Caco-2 (cell line): ENCODE measurements at regions not wholly inside any gene's neighbourhood (a gene's known extent, or its start where the extent isn't known, plus 50 kb on each side); places are given as distances from the start of the nearest gene placed in this dataset.
A peak's percentile ranks its signal among the peaks of the same experiment; 100 is the strongest.

Experiments used
- BruUV-seq: library from RNA; stranded (reverse); fragments of 400-500 nt; replicated peaks from 2 replicates; lab custom pipeline; 2021; lab: Mats Ljungman, UMichigan
- CTCF ChIA-PET: fragments of 300-600 bp; sonication (Branson Sonifier 250); formaldehyde crosslinking; loops from one replicate; lab custom pipeline; 2022; ENCODE audit warnings: antibody characterized with exemption; lab: Charles Lee
- POLR2A ChIA-PET: fragments of 300-600 bp; sonication (Branson Sonifier 250); formaldehyde crosslinking; loops from one replicate; lab custom pipeline; 2022; ENCODE audit warnings: antibody characterized with exemption; lab: Charles Lee
- DNase-seq, 2 experiments: peaks; one replicate each; pipeline versions ENCODE4 v3.0.0 to v3.0.0-alpha.2; 2020 to 2022
- H3K27me3 ChIP-seq: replicated peaks from 2 replicates; pipeline ENCODE4 v1.6.0; 2011; ENCODE audit warnings: low read length; ENCODE audit not compliant: control insufficient read depth, insufficient read depth
- H3K36me3 ChIP-seq: 2 replicates; pipeline ENCODE4 v1.5.1; 2011; ENCODE audit warnings: low read length; ENCODE audit not compliant: control insufficient read depth, insufficient read depth
- H3K4me1 ChIP-seq: fragments of 250-450 bp; sonication (Bioruptor Pico); 2 replicates; pipeline ENCODE4 v1.5.1; 2020; ENCODE audit warnings: mild to moderate bottlenecking
- H3K4me3 ChIP-seq: 2 replicates; pipeline ENCODE4 v1.5.1; 2011; ENCODE audit warnings: low read depth, mild to moderate bottlenecking, control low read depth, low read length
- H3K9me3 ChIP-seq: fragments of 250-450 bp; sonication (Bioruptor Pico); 2 replicates; pipeline ENCODE4 v1.5.1; 2020; ENCODE audit warnings: mild to moderate bottlenecking, moderate library complexity
- H3K27ac Mint-ChIP-seq: one replicate; pipeline ENCODE4 v1.8.0; 2022; ENCODE audit warnings: mixed read lengths; ENCODE audit not compliant: unreplicated experiment
- H3K27me3 Mint-ChIP-seq: one replicate; pipeline ENCODE4 v1.8.0; 2022; ENCODE audit warnings: mixed read lengths; ENCODE audit not compliant: insufficient read depth, unreplicated experiment
- H3K36me3 Mint-ChIP-seq: one replicate; pipeline ENCODE4 v1.8.0; 2022; ENCODE audit warnings: mild to moderate bottlenecking, mixed read lengths; ENCODE audit not compliant: insufficient read depth, unreplicated experiment
- H3K4me1 Mint-ChIP-seq: one replicate; pipeline ENCODE4 v1.8.0; 2022; ENCODE audit warnings: low read depth, mixed read lengths; ENCODE audit not compliant: unreplicated experiment
- H3K4me3 Mint-ChIP-seq: one replicate; pipeline ENCODE4 v1.8.0; 2022; ENCODE audit warnings: mild to moderate bottlenecking, moderate library complexity, mixed read lengths; ENCODE audit not compliant: unreplicated experiment
- H3K9me3 Mint-ChIP-seq: one replicate; pipeline ENCODE4 v1.8.0; 2022; ENCODE audit warnings: mixed read lengths; ENCODE audit not compliant: unreplicated experiment
- intact Hi-C: fragments of 100-400 bp; cut with micrococcal nuclease; formaldehyde crosslinking; loops from one replicate; pipeline ENCODE4 v1.10.0; 2022; ENCODE audit not compliant: unreplicated experiment
- TF ChIP-seq, protein P1 (sequence below), 2 experiments: fragments of 200-600 bp in 1 of 2; IDR thresholded peaks; 1 replicate in 1 of 2; 2 replicates in 1 of 2; pipeline versions ENCODE4 v1.5.1 to v1.8.0; 2011 to 2022; ENCODE audit warnings: antibody characterized with exemption in 1 of 2, control low read depth in 1 of 2, inconsistent platforms in 1 of 2, low read depth in 1 of 2, low read length in 1 of 2, mild to moderate bottlenecking in 1 of 2, moderate library complexity in 1 of 2; ENCODE audit not compliant: insufficient read depth in 1 of 2, severe bottlenecking in 1 of 2, unreplicated experiment in 1 of 2

DNA sequence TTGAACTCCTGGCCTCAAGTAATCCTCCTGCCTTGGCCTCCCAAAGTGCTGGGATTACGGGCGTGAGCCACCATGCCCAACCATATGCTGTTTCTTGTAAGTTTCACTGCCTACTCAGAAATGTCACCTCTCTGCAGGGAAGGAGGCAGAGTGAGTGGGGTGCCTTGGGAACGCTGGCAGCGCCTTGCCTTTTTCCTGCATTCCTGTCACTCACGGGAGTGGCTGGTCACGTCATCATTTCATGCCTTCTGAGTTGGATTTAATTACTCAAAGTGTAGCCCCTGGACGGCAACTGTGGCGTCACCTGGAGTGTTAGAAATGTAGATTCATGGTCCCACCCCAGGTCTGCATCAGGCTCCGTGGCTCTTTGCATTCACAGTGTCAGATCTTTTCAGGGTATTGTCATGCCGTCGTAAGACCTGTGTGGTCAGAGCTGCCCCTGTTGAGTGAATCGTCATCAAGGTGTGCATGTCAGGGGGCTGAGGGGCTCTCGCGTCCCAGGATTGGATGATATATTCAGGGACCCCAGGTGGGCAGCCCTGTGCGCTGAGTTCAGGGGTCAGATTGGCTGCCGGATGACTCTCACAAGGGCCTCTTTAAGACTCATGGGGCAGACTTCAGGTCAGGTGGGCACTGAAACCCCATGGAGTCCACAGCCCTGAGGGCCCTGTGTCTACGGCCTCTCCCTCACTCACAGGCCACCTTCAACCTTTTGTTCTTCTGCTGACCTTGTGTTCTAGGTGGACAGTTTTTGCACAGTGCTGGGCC is 65.9 kb upstream of the KLHL25 start:
- TF ChIP-seq, protein P1, sequence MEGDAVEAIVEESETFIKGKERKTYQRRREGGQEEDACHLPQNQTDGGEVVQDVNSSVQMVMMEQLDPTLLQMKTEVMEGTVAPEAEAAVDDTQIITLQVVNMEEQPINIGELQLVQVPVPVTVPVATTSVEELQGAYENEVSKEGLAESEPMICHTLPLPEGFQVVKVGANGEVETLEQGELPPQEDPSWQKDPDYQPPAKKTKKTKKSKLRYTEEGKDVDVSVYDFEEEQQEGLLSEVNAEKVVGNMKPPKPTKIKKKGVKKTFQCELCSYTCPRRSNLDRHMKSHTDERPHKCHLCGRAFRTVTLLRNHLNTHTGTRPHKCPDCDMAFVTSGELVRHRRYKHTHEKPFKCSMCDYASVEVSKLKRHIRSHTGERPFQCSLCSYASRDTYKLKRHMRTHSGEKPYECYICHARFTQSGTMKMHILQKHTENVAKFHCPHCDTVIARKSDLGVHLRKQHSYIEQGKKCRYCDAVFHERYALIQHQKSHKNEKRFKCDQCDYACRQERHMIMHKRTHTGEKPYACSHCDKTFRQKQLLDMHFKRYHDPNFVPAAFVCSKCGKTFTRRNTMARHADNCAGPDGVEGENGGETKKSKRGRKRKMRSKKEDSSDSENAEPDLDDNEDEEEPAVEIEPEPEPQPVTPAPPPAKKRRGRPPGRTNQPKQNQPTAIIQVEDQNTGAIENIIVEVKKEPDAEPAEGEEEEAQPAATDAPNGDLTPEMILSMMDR (IDR thresholded peaks at IDR 0.05; ENCODE audit: insufficient read depth in 1 of 2, low read depth in 1 of 2, low read length in 1 of 2, severe bottlenecking in 1 of 2, unreplicated experiment in 1 of 2), result no peak
- no peaks in the 10 kb centered on the region for H3K36me3 ChIP-seq
- no peak overlapping the region for H3K4me3 ChIP-seq
- POLR2A ChIA-PET, result no interaction called here
- H3K4me1 ChIP-seq, result no peaks in the 10 kb centered on the region
- no peaks in the 10 kb centered on the region for H3K9me3 ChIP-seq
- Mint-ChIP-seq H3K4me1 (no peaks in the 10 kb centered on the region), H3K9me3 (no peaks in the 10 kb centered on the region), H3K27ac (no peak overlapping the region), H3K27me3 (peaks cover 25% of the 10 kb centered on the region), H3K36me3 (no peaks in the 10 kb centered on the region), H3K4me3 (no peak overlapping the region)
- no peaks in the 10 kb centered on the region; the same call in 1 of the 2 replicates for H3K27me3 ChIP-seq
- BruUV-seq, result no TSS peak
- no peak for DNase-seq
- CTCF ChIA-PET, result no interaction called here
- intact Hi-C loops, result loop anchor here (10.0 kb wide), 1 partner anchor 374 kb away; no protein-coding TSS in a partner anchor

DNA sequence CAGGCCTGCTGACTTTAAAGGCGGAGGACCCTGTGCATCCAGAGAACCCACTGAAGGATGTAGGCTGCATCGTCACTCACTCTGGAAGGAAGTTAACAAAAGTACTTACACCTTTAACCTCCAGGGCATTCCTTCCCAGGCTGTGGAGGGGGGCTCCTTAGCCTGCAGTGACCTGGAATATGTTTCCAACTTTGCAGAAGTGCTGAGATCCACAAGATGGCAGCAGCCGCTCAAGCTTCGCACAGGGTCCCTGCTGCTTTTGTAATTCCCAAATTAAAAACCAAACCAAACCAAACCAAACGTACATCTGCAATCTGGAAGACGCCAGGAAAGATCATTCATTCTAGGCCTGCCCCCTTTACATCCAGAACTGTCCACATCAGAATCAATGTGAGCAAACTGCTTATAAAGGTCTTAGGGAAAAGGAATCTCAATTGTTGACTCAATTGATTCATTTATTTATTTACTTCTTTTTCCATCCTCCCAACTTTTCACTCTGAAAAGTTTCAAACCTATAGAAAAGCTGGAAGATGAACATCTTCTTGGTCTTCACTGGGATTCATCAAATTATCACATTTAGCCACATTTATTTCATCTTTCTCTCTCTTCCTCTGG is 70.5 kb upstream of the KLHL25 start:
- CTCF ChIA-PET, result interaction anchor here (0.6 to 0.9 kb wide), 2 partner anchors 62 to 346 kb away, joined by 3 read pairs; no protein-coding TSS in a partner anchor

DNA sequence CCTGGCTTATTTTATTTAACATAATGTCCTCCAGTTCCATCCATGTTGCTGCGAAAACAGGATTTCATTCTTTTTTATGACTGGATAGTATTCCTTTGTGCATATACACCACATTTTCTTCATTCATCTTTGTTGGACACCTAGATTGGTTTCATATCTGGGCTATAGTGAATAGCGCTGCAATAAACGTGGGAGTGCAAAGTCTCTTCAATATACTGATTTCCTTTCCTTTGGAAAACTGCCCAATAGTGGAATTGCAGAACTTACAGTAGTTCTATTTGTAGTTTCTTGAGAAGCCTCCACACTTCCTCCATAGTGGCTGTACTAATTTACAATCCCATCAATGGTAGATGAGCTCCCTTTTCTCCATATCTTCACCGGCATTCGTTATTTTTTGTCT is 72.5 kb upstream of the KLHL25 start:
- Mint-ChIP-seq H3K27ac (no peak overlapping the region), H3K4me1 (no peaks in the 10 kb centered on the region), H3K4me3 (no peak overlapping the region), H3K36me3 (no peaks in the 10 kb centered on the region), H3K27me3 (peaks cover 36% of the 10 kb centered on the region), H3K9me3 (no peaks in the 10 kb centered on the region)
- POLR2A ChIA-PET, result no interaction called here
- CTCF ChIA-PET, result no interaction called here
- Histone ChIP-seq H3K4me1 (no peaks in the 10 kb centered on the region), H3K27me3 (no peaks in the 10 kb centered on the region; the same call in 1 of the 2 replicates), H3K36me3 (no peaks in the 10 kb centered on the region), H3K9me3 (no peaks in the 10 kb centered on the region), H3K4me3 (no peak overlapping the region)
- DNase-seq, result no peak
- TF ChIP-seq, protein P1 (IDR thresholded peaks at IDR 0.05; ENCODE audit: insufficient read depth in 1 of 2, low read depth in 1 of 2, low read length in 1 of 2, severe bottlenecking in 1 of 2, unreplicated experiment in 1 of 2), result no peak
- intact Hi-C loops, result loop anchor here (5.0 to 10.0 kb wide), 2 partner anchors 368 to 755 kb away; no protein-coding TSS in a partner anchor
- BruUV-seq, result no TSS peak

More for the DNA sequence above, 70.5 kb upstream of the KLHL25 start:
- peaks cover 32% of the 10 kb centered on the region for H3K27me3 Mint-ChIP-seq
- no peaks in the 10 kb centered on the region for H3K4me1 ChIP-seq
- BruUV-seq, result no TSS peak
- H3K4me1 Mint-ChIP-seq, result no peaks in the 10 kb centered on the region
- no peak overlapping the region for H3K27ac Mint-ChIP-seq
- H3K4me3 Mint-ChIP-seq, result no peak overlapping the region
- intact Hi-C loops, result loop anchor here (1.0 to 10.0 kb wide), 4 partner anchors 250 to 757 kb away; no protein-coding TSS in a partner anchor
- TF ChIP-seq, protein P1 (IDR thresholded peaks at IDR 0.05; ENCODE audit: insufficient read depth in 1 of 2, low read depth in 1 of 2, low read length in 1 of 2, severe bottlenecking in 1 of 2, unreplicated experiment in 1 of 2), result peak; percentile 72 to 80
- H3K9me3 Mint-ChIP-seq, result no peaks in the 10 kb centered on the region
- POLR2A ChIA-PET, result no interaction called here
- H3K36me3 Mint-ChIP-seq, result no peaks in the 10 kb centered on the region
- H3K27me3 ChIP-seq, result no peaks in the 10 kb centered on the region; the same call in 1 of the 2 replicates
- H3K9me3 ChIP-seq, result no peaks in the 10 kb centered on the region
- peak; percentile 50 to 65 for DNase-seq
- no peak overlapping the region for H3K4me3 ChIP-seq
- H3K36me3 ChIP-seq, result no peaks in the 10 kb centered on the region
